T-helper 22 cell (primary cell): ENCODE measurements at regions not wholly inside any gene's neighbourhood (a gene's known extent, or its start where the extent isn't known, plus 50 kb on each side); places are given as distances from the start of the nearest gene placed in this dataset.
"Not testable (repeated sequence)": the region's sequence is repeated elsewhere in the genome, so short reads cannot be mapped to it uniquely, and the experiment has no call there.

ENCODE experiments used
- DNase-seq: peaks from one replicate; pipeline ENCODE4 v3.0.0-alpha.2; 2020; ENCODE audit warnings: low read depth

GRCh38 chr21:35201799-35202198 lies 152.7 kb upstream of the RUNX1 start:
- DNase-seq = no peak

DNA sequence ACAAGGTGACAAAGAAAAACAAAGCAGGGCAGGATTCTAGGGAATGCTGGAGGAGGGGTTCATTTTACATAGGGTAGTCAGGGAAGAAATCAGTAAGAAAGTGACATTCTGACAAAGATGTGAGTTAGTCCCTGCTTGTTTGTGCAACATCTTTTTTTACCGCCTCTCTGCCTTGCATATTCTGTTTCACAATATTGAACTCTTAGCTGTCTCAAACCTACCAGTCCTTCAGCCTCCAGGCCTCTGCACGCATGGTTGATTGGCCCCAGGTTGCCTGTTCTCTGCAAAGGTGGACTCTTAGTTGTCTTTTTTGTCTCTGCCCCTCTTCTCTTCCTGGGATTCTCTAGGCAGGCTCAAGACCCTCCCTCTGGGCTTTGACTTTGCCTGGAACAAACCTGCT lies 152.2 kb upstream of the RUNX1 start:
- DNase-seq = no peak

DNA sequence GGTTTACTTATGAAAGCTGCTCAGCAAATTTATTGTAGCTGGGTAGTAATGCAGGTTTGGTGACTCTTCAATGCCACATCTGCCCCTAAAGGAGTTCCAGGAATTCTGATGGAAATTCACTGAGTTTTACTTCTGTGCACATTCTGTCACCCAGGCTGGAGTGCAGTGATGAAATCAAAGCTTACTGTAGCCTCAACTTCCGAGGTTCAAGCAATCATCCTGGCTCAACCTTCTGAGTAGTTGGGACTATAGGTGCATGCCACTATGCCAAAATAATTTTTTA lies 150.6 kb upstream of the RUNX1 start:
- DNase-seq = no peak

GRCh38 chr21:35198982-35199732 lies 150.1 kb upstream of the RUNX1 start:
- no peak for DNase-seq

GRCh38 chr21:35198565-35198964 lies 149.5 kb upstream of the RUNX1 start:
- DNase-seq = no peak

DNA sequence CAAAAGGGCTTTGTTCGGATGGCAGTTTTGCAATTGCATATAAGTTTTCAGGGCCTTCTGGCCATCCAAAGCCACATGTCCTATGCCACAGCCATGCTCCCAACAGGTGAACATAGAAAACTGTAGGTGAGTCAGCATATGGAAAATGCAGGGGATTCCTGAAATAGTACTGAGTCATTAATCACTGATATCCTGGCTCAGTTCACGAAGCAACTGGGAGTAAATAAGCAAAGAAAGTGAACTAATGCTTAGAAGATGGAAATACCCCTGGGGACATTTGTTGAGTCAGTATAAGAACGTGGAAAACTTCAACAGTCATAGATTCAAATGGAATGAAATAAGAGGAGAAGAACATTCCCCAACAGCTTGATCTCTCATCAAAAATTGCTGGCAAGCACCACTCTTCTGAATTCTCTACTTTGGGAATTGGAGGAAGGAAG lies 148.9 kb upstream of the RUNX1 start:
- DNase-seq = no peak

DNA sequence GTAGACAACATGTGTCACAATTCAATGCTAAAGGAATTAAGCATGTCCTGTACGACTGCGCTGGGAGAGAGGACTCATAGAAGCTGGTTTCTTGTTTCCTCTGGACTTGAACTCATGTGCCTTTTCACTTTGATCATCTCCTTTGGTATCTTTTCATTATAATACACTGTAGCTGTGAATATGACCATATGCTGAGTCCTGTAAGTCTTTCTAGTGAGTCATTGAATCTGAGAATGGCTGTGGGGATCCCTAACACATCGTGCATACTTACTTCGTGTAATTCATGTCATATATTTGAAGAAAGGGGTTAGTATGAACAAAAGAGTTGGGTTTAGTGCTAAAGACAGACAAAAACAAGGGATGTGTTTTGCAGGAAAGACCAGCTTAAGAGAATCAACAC lies 148.1 kb upstream of the RUNX1 start:
- no peak for DNase-seq

- DNase-seq = no peak
Observed at GRCh38 chr21:35196128-35196527, 147.0 kb upstream of the RUNX1 start.

GRCh38 chr21:35195232-35195631 lies 146.1 kb upstream of the RUNX1 start:
- DNase-seq = no peak

DNA sequence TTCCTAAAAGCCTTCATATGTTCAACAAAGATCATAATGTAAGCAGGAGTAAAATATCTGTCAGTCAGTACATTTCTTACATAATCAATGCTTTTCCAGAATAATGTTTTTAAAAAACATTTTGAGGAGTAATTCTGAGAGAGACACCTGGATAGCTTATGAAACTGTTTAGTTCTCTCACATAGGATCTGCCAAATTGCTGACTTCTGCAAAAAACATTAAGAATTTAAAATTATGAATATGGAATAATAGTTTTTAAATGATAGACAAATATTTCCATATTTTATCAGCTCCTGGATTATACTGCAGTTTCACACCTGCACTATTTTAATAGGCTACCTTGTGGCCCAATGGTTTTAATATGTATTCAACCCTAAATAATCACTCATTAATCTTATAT lies 142.7 kb upstream of the RUNX1 start:
- DNase-seq = no peak

- DNase-seq = no peak
Observed at GRCh38 chr21:35191128-35191527, 142.0 kb upstream of the RUNX1 start.

GRCh38 chr21:35190201-35190701 lies 141.1 kb upstream of the RUNX1 start:
- no peak for DNase-seq

DNA sequence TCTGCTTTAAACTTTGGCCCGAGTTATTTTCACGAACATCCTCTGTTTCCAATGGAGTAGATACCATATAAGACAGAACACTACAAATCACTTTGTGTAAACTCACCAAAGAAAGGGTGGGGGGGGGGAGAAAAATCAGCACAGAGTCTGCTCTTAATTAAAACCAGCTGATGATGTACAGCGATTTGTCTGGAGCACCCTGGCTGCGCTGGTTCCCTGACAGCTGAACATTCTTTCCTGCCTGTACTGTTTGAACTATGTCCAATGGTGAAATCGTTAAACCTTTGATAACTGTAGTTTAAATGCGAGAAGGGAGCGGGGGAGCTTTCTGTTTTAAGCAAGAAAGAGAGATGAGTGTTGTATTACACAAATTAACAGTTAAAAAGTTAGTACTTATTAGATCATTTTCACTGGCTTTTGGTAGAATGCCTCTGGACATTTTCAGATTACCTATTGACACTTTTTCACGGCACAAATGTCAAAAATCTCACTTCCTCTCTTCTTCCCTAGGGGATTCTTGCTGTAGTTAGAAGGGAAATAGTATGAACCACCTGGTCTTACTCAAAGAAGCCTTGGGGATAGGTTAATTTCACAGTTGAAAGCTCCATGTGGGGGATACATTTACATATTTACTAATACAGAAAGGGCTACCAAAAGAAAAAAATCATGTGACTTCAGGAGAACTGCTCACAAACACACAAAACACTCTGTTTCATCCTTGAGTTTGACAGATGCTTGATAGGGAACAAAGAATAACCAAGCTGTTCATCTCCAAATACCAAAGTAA lies 140.2 kb upstream of the RUNX1 start:
- DNase-seq = no peak

DNA sequence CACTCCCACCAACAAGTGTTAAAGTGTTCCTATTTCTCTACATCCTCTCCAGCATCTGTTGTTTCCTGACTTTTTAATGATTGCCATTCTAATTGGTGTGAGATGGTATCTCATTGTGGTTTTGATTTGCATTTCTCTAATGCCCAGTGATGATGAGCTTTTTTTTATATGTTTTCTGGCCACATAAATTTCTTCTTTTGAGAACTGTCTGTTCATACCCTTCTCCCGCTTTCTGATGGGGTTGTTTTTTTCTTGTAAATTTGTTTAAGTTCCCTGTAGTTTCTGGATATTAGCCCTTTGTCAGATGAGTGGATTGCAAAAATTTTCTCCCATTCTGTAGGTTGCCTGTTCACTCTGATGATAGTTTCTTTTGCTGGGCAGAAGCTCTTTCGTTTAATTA lies 134.3 kb upstream of the RUNX1 start:
- not testable (repeated sequence) for DNase-seq

DNA sequence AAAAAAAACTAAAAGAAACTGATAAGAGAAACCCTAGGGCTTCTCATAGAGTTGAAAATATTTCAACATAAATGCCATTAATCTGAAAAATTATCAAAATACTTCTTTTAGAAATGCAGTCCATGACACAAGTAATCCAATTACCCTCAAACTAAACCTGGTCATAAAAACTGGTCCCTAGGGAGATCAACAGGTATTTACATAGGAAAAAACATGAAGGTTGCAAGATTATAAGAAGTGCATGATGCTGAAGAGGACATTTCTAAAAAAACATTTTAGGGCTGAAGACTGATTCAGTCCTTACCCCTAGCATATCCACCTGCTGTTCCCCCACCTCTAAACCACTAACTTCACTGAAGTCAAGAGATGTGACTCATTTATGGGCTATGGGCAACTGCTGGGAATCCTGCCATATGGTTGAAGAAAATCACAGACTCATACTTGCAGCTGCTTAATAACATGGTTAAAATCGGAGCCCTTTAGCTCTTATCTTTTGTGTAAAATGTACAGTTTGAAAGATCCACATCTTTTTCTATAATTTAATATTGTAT lies 131.0 kb upstream of the RUNX1 start:
- DNase-seq = no peak

- DNase-seq = no peak
Observed at GRCh38 chr21:35178827-35179226, 129.7 kb upstream of the RUNX1 start.

DNA sequence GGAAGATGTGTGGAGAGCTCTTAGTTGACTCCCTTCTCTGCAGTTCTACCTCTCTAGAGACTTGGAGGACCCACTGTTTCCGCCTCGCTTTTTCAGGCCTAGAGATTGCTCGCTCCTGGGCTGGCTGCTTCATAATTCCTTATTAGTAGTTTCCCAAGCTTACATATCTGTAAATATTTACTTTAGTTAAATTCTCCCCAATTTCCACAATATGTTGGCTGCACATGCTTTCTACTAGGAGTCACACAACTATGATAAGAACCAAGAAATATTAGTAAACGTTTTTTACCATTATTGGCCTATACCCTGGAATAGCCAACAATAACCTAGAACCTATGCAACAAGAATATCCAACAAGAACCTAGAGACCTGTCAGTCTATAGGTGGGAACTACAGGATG lies 129.0 kb upstream of the RUNX1 start:
- DNase-seq = no peak

DNA sequence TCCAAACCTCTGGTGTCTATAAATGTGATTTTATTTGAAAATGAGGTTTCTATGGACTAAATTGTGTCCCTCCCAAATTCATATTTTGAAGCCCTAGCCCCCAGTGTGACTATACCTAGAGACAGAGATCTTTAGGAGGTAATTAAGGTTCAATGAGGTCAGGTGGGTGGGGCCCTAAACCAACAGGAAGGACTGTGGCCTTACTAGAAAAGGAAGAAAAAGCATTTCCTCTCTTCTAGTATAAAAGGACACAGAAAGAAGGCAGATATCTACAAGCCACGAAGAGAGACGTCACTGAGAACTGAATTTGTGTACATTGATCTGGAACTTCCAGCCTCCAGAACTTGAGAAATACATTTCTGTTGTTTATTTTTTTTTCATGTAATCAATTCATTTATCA lies 123.1 kb upstream of the RUNX1 start:
- no peak for DNase-seq

DNA sequence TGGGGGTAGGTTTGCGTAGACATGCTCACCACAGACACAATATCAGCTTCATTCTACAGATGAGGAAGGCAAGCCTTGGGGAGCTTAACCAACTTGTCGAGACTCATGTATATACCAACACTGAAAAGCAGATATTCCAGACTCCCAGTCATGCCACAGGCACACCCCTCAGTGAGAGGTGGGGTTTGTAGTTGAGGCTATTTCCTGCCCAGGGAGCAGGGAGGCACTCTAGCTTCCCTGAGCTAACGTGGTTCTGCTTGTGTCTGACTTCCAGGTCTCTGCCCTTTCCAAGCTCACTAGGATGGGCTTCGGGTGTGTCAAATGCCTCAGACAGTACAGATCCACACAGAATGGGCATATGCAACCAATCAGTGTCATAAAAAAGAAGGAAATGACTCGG lies 122.3 kb upstream of the RUNX1 start:
- DNase-seq = no peak

DNA sequence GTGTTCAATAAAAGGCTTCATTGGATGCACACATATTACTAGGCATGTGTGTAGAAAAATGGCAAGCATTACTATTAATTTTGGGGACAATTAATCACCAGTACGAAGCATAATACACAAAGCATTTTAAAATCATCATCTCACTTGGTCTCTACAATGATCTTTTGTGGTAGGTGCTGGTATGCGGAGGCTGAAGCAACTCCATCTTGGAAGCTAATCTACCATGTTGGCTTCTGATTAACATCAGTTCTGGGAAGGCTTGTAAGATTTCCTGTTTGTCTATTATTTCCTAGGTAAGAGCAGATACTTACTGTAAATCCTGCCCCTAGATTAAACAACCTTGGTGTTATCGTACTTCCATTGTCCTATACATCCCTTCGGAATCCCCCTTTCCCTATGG lies 121.7 kb upstream of the RUNX1 start:
- no peak for DNase-seq

GRCh38 chr21:35170244-35170643 lies 121.1 kb upstream of the RUNX1 start:
- no peak for DNase-seq

DNA sequence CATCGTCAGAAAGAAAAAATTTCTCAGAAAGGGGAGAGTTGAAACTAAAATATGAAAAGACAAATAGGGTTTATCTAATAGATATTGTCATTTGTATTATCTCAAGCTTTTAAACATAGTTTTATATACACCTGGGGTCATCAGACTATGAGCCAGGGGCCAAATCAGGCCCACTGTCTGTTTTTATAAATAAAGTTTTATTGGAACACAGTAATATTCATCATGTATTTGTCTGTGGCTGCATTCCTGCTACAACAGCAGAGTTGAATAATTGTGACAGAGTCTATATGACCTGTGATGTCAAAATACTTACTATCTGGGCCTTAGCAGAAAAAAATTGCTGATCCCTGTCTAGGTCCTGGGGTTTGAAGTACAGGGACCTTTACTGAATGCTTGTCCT lies 120.5 kb upstream of the RUNX1 start:
- DNase-seq = no peak

GRCh38 chr21:35168735-35169134 lies 119.6 kb upstream of the RUNX1 start:
- DNase-seq = no peak
